ENCODE measurements at regions not wholly inside any gene's neighbourhood (a gene's known extent, or its start where the extent isn't known, plus 50 kb on each side); places are given as distances from the start of the nearest gene placed in this dataset.

DNA sequence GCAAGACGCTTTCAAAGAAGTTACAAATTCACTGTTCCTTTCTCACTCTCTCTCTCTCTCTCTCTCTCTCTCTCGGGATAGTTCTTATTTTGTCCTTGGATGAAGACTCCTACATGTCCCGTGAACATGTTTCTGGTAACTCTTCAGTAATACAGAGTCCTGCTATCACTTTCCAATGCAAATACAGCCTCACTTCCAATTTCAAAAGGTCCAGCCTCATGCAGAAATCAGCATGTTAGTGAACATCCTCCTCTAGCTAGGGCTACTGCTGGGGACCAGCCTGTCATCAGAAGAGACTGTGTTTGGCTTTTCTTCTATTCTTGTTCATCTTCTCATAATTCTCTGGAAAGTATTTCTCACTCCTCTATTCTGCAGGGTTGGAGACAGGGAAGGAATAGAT, 1306.7 kb upstream of the CELF4 start:
- TF ChIP-seq, protein P1, sequence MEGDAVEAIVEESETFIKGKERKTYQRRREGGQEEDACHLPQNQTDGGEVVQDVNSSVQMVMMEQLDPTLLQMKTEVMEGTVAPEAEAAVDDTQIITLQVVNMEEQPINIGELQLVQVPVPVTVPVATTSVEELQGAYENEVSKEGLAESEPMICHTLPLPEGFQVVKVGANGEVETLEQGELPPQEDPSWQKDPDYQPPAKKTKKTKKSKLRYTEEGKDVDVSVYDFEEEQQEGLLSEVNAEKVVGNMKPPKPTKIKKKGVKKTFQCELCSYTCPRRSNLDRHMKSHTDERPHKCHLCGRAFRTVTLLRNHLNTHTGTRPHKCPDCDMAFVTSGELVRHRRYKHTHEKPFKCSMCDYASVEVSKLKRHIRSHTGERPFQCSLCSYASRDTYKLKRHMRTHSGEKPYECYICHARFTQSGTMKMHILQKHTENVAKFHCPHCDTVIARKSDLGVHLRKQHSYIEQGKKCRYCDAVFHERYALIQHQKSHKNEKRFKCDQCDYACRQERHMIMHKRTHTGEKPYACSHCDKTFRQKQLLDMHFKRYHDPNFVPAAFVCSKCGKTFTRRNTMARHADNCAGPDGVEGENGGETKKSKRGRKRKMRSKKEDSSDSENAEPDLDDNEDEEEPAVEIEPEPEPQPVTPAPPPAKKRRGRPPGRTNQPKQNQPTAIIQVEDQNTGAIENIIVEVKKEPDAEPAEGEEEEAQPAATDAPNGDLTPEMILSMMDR (conservative IDR thresholded peaks at IDR 0.05; ENCODE audit: low read depth, low read length), result no peak
- DNase-seq (ENCODE audit: low read depth), result no peak

GRCh38 chr18:38868757-38869156, 1303.2 kb upstream of the CELF4 start:
- DNase-seq (ENCODE audit: low read depth), result no peak
- no peak overlapping the region for H3K4me3 ChIP-seq (ENCODE audit: low read depth, low read length)
- TF ChIP-seq, protein P1 (conservative IDR thresholded peaks at IDR 0.05; ENCODE audit: low read depth, low read length), result no peak

More for the DNA sequence above, 1306.7 kb upstream of the CELF4 start:
- no peak overlapping the region for H3K4me3 ChIP-seq (ENCODE audit: low read depth, low read length)

DNA sequence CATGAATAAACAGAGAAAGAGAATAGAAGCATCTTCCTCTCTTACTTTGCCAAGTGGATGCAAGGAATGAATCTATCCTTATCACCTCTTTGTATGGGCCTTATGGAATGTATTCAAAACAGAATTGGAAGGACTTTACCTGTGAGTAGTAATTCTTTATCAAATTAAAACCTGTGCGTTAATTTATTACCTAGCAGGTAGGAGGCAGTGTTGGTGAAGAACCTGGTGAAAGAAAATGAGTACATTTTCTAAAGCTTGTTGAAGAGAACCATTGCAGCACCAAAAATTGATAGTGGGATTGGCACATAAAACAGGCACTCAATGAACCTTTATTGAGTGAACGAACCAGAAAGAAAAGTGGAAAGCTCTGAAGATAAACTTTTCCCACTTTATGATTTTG, 1302.1 kb upstream of the CELF4 start:
- no peak overlapping the region for H3K4me3 ChIP-seq (ENCODE audit: low read depth, low read length)
- DNase-seq (ENCODE audit: low read depth), result no peak
- TF ChIP-seq, protein P1 (conservative IDR thresholded peaks at IDR 0.05; ENCODE audit: low read depth, low read length), result no peak

GRCh38 chr18:38851526-38851925, 1285.9 kb upstream of the CELF4 start:
- no peak overlapping the region for H3K4me3 ChIP-seq (ENCODE audit: low read depth, low read length)
- TF ChIP-seq, protein P1 (conservative IDR thresholded peaks at IDR 0.05; ENCODE audit: low read depth, low read length), result no peak
- DNase-seq (ENCODE audit: low read depth), result no peak

DNA sequence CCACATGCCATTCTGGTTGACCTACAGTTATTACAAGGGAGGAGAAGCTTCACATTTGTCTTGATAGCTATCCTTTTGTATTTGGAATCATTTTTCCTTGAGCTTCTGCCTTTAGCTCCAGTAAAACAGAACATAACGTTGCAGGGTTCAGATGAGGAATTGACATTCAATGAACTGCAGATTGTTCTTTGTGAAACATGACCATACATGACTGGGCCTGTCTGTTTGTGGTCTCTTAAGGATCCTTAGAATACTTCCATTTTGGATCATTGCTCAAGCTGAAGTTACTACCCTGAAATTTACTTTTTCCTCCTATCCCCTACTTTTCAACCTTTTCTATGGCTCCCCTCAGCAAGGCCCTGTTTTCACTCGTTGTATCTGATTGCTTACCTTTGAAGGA, 1281.7 kb upstream of the CELF4 start:
- TF ChIP-seq, protein P1 (conservative IDR thresholded peaks at IDR 0.05; ENCODE audit: low read depth, low read length), result no peak
- no peak overlapping the region for H3K4me3 ChIP-seq (ENCODE audit: low read depth, low read length)
- no peak for DNase-seq (ENCODE audit: low read depth)

DNA sequence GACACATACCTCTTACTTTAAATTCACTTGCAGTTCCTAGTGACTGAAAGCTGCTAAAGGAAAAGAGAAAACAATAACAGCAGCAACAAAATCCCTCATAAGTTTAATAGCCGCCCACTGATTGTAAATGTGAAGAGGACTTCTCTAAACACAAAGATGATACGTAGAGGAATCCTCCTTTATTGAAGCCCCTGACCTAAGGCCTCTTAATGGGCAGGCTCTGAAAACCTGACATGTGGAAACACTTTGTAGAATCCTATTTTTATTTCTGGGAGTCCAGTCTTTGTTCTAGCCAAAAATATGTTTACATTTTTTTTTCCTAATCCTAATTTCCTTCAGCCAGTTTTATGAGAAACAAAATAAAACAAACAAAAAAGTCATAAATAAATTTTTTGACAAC, 1277.7 kb upstream of the CELF4 start:
- TF ChIP-seq, protein P1 (conservative IDR thresholded peaks at IDR 0.05; ENCODE audit: low read depth, low read length), result no peak
- H3K4me3 ChIP-seq (ENCODE audit: low read depth, low read length), result no peak overlapping the region
- no peak for DNase-seq (ENCODE audit: low read depth)

- H3K4me3 ChIP-seq (ENCODE audit: low read depth, low read length), result no peak overlapping the region
- TF ChIP-seq, protein P1 (conservative IDR thresholded peaks at IDR 0.05; ENCODE audit: low read depth, low read length), result no peak
- DNase-seq (ENCODE audit: low read depth), result no peak
Measured at GRCh38 chr18:38826247-38826646, 1260.6 kb upstream of the CELF4 start.
